Endothelial cell of umbilical vein (primary cell): ENCODE measurements at regions not wholly inside any gene's neighbourhood (a gene's known extent, or its start where the extent isn't known, plus 50 kb on each side); places are given as distances from the start of the nearest gene placed in this dataset.

ENCODE experiments used
- BruUV-seq: library from RNA; stranded (reverse); fragments of 400-500 nt; replicated peaks from 2 replicates; lab custom pipeline; 2021; lab: Mats Ljungman, UMichigan
- CTCF ChIA-PET: fragments of 300-600, 350-600 bp; sonication (Branson Sonifier 250); formaldehyde crosslinking; loops from one replicate; lab custom pipeline; 2021; ENCODE audit warnings: antibody characterized with exemption, inconsistent platforms; lab: Charles Lee
- POLR2A ChIA-PET: fragments of 300-600, 350-600 bp; sonication (Branson Sonifier 250); formaldehyde crosslinking; loops from one replicate; lab custom pipeline; 2021; ENCODE audit warnings: antibody characterized with exemption, inconsistent platforms; lab: Charles Lee
- DNase-seq: peaks from one replicate; pipeline ENCODE4 v3.0.0-alpha.2; 2011; ENCODE audit warnings: low read depth, low spot score
- FAIRE-seq: peaks from 2 replicates; lab custom pipeline; 2011; peaks lifted over from hg19 to GRCh38; lab: Jason Lieb, UNC
- H2AFZ ChIP-seq: 2 replicates; pipeline ENCODE4 v1.6.0; 2012; ENCODE audit warnings: low read depth, low read length, control low read depth, inconsistent platforms
- H3K27ac ChIP-seq: 2 replicates; pipeline ENCODE4 v1.5.1; 2011; ENCODE audit warnings: low read depth, mild to moderate bottlenecking, control low read depth, low read length, moderate library complexity; ENCODE audit not compliant: insufficient read depth
- H3K27me3 ChIP-seq, 2 experiments: 2 replicates each; pipeline versions ENCODE4 v1.6.0 to v1.6.1; 2011; ENCODE audit warnings: low read length in 2 of 2, mixed read lengths in 1 of 2; ENCODE audit not compliant: control insufficient read depth in 2 of 2, insufficient read depth in 2 of 2
- H3K36me3 ChIP-seq, 2 experiments: 2 replicates in 1 of 2; 3 replicates in 1 of 2; pipeline ENCODE4 v1.5.1; 2011; ENCODE audit warnings: low read length in 2 of 2, mild to moderate bottlenecking in 1 of 2, moderate library complexity in 1 of 2; ENCODE audit not compliant: control insufficient read depth in 2 of 2, insufficient read depth in 2 of 2; ENCODE audit errors: extremely low read depth in 1 of 2
- H3K4me1 ChIP-seq: 3 replicates; pipeline ENCODE4 v1.5.1; 2011; ENCODE audit warnings: mild to moderate bottlenecking, low read length; ENCODE audit not compliant: control insufficient read depth, insufficient read depth; ENCODE audit errors: extremely low read depth
- H3K4me2 ChIP-seq: 2 replicates; pipeline ENCODE4 v1.6.1; 2011; ENCODE audit warnings: low read length, control low read depth, mixed read lengths; ENCODE audit not compliant: insufficient read depth
- H3K4me3 ChIP-seq, 3 experiments: fragments of 200-600 bp in 1 of 3; sonication (generic), shearing (Covaris generic) in 1 of 3; replicated peaks in 1 of 3; 2 replicates each; pipeline ENCODE4 v1.5.1; 2011 to 2016; ENCODE audit warnings: control low read depth in 3 of 3, low read length in 3 of 3, mild to moderate bottlenecking in 2 of 3, inconsistent platforms in 1 of 3, low read depth in 1 of 3, moderate library complexity in 1 of 3; ENCODE audit not compliant: insufficient read depth in 1 of 3
- H3K79me2 ChIP-seq: 2 replicates; pipeline ENCODE4 v1.6.0; 2012; ENCODE audit warnings: low read length, inconsistent platforms; ENCODE audit not compliant: control insufficient read depth, insufficient read depth
- H3K9ac ChIP-seq: replicated peaks from 2 replicates; pipeline ENCODE3; 2011; ENCODE audit warnings: low read length, control low read depth; ENCODE audit not compliant: insufficient read depth; ENCODE audit errors: extremely low read depth
- H3K9me1 ChIP-seq: replicated peaks from 3 replicates; pipeline ENCODE4 v1.6.0; 2011; ENCODE audit warnings: mild to moderate bottlenecking, low read length; ENCODE audit not compliant: control insufficient read depth, insufficient read depth; ENCODE audit errors: extremely low read depth
- H3K9me3 ChIP-seq: replicated peaks from 2 replicates; pipeline ENCODE4 v1.5.1; 2012; ENCODE audit warnings: low read length, inconsistent platforms; ENCODE audit not compliant: control insufficient read depth, insufficient read depth
- H4K20me1 ChIP-seq: replicated peaks from 2 replicates; pipeline ENCODE3; 2011; ENCODE audit warnings: mild to moderate bottlenecking, low read length; ENCODE audit not compliant: control insufficient read depth, insufficient read depth; ENCODE audit errors: extremely low read depth
- CTCF ChIP-seq, 2 donors: IDR thresholded peaks; 1 replicate in 1 of 2; 2 replicates in 1 of 2; pipeline ENCODE4 v1.5.1; 2011; ENCODE audit warnings: low read length in 2 of 2, mild to moderate bottlenecking in 2 of 2, moderate library complexity in 2 of 2, control low read depth in 1 of 2, inconsistent platforms in 1 of 2, low read depth in 1 of 2; ENCODE audit not compliant: insufficient read depth in 1 of 2; ENCODE audit errors: extremely low read depth in 1 of 2
- EZH2 ChIP-seq: IDR thresholded peaks from 2 replicates; pipeline ENCODE4 v1.6.1; 2012; ENCODE audit warnings: borderline replicate concordance, low read depth, mild to moderate bottlenecking, moderate library complexity, low read length, inconsistent platforms; ENCODE audit not compliant: severe bottlenecking
- FOS ChIP-seq: IDR thresholded peaks from 2 replicates; pipeline ENCODE4 v1.6.1; 2011; ENCODE audit warnings: mild to moderate bottlenecking, low read length, moderate library complexity, borderline replicate concordance; ENCODE audit not compliant: insufficient read depth
- GATA2 ChIP-seq: IDR thresholded peaks from 2 replicates; pipeline ENCODE4 v1.7.0; 2011; ENCODE audit warnings: low read depth, mild to moderate bottlenecking, moderate library complexity, mixed read lengths, low read length; ENCODE audit not compliant: insufficient read length, insufficient read depth
- JUN ChIP-seq: IDR thresholded peaks from 2 replicates; pipeline ENCODE4 v1.6.1; 2011; ENCODE audit warnings: borderline replicate concordance, low read depth; ENCODE audit not compliant: insufficient read length, insufficient read depth
- MAX ChIP-seq: IDR thresholded peaks from 2 replicates; pipeline ENCODE4 v1.6.1; 2011; ENCODE audit not compliant: insufficient read depth, insufficient read length
- MYC ChIP-seq: IDR thresholded peaks from one replicate; pipeline ENCODE4 v1.6.1; 2011; ENCODE audit warnings: mild to moderate bottlenecking, low read depth, low read length
- POLR2AphosphoS5 ChIP-seq: IDR thresholded peaks from 2 replicates; pipeline ENCODE4 v1.6.1; 2012; ENCODE audit warnings: low read depth, mild to moderate bottlenecking, control low read depth, low read length, moderate library complexity; ENCODE audit not compliant: insufficient read depth
- dilution Hi-C: fragments of 300-500 bp; cut with MboI; formaldehyde crosslinking; loops from one replicate; pipeline ENCODE4 v1.15.0; 2019; ENCODE audit warnings: low sequenced_read_pairs; ENCODE audit not compliant: extremely low pct_ligation_motif_present
- intact Hi-C: fragments of 100-400 bp; cut with micrococcal nuclease; formaldehyde crosslinking; loops from one replicate; pipeline ENCODE4 v1.10.0; 2022

DNA sequence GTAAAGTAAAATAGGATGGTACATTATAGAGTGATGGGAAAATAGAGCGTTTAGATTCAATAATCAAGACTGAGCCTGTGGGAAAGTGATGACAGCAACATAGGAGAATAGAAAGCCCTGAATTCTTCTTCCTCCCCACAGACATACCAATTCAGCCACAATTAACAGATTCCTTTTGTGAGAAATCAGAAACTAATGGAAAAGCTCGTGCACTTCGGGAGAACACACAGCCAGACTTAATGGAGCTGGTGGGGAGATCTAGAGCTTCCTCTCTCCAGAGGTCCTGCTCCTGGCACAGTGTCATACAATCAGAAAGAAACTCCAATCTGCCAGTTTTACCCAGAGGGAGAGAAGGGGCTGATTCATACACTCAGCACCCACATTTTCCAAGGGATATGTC is 676.3 kb upstream of the BOD1L1 start:
- Histone ChIP-seq H4K20me1 (no peaks in the 10 kb centered on the region), H3K9me1 (no peaks in the 10 kb centered on the region), H3K27ac (no peak overlapping the region), H2AFZ (no peak overlapping the region), H3K9me3 (no peaks in the 10 kb centered on the region), H3K27me3 (no peaks in the 10 kb centered on the region), H3K79me2 (no peaks in the 10 kb centered on the region), H3K9ac (no peak overlapping the region), H3K4me1 (no peaks in the 10 kb centered on the region), H3K4me3 (no peak overlapping the region), H3K4me2 (no peak overlapping the region), H3K36me3 (no peaks in the 10 kb centered on the region)
- intact Hi-C loops (no loop called here), dilution Hi-C loops (no loop called here)
- TF ChIP-seq GATA2 = no peak
- no peak for TF ChIP-seq FOS
- TF ChIP-seq JUN = no peak
- POLR2A ChIA-PET = no interaction called here
- CTCF ChIA-PET = no interaction called here
- DNase-seq (no peak), FAIRE-seq (no peak)
- BruUV-seq = no TSS peak

GRCh38 chr4:14308229-14308651 is 680.7 kb upstream of the BOD1L1 start:
- Histone ChIP-seq H3K9me3 (no peaks in the 10 kb centered on the region), H4K20me1 (no peaks in the 10 kb centered on the region), H3K79me2 (no peaks in the 10 kb centered on the region), H3K9ac (no peak overlapping the region), H3K4me2 (no peak overlapping the region), H3K27me3 (no peaks in the 10 kb centered on the region), H2AFZ (no peak overlapping the region), H3K36me3 (no peaks in the 10 kb centered on the region), H3K9me1 (no peaks in the 10 kb centered on the region), H3K27ac (no peak overlapping the region), H3K4me3 (no peak overlapping the region), H3K4me1 (no peaks in the 10 kb centered on the region)
- no peak for FAIRE-seq
- no TSS peak for BruUV-seq
- dilution Hi-C loops = no loop called here
- intact Hi-C loops = no loop called here
- ChIA-PET CTCF (no interaction called here), POLR2A (no interaction called here)
- TF ChIP-seq EZH2 (no peak), MYC (no peak), FOS (no peak), POLR2AphosphoS5 (no peak), MAX (no peak), GATA2 (no peak), JUN (no peak), CTCF (IDR thresholded peaks at IDR 0.05; ENCODE audit: extremely low read depth in 1 of 2, insufficient read depth in 1 of 2, low read depth in 1 of 2, low read length in 2 of 2) (no peak)
- no peak for DNase-seq
